ENCODE measurements at regions not wholly inside any gene's neighbourhood (a gene's known extent, or its start where the extent isn't known, plus 50 kb on each side); places are given as distances from the start of the nearest gene placed in this dataset.

- TF ChIP-seq CTCF (IDR thresholded peaks at IDR 0.05; ENCODE audit: extremely low read depth in 1 of 2, insufficient read depth in 1 of 2, low read depth in 1 of 2, low read length in 2 of 2) (no peak), MAX (IDR thresholded peaks at IDR 0.05; ENCODE audit: insufficient read depth, insufficient read length) (no peak), EZH2 (IDR thresholded peaks at IDR 0.05; ENCODE audit: borderline replicate concordance, low read depth, low read length, severe bottlenecking) (no peak), FOS (IDR thresholded peaks at IDR 0.05; ENCODE audit: borderline replicate concordance, insufficient read depth, low read length) (no peak)
Observed at GRCh38 chr15:39400002-39400401, 180.9 kb upstream of the THBS1 start.

Measured in endothelial cell of umbilical vein (primary cell).